GM06990 (cell line): ENCODE measurements at regions not wholly inside any gene's neighbourhood (a gene's known extent, or its start where the extent isn't known, plus 50 kb on each side); places are given as distances from the start of the nearest gene placed in this dataset.

ENCODE experiments used
- DNase-seq: peaks from one replicate; pipeline ENCODE4 v3.0.0-alpha.2; 2011; ENCODE audit not compliant: insufficient read length; ENCODE audit errors: extremely low read depth
- H3K27me3 ChIP-seq: replicated peaks from 2 replicates; pipeline ENCODE4 v1.6.0; 2011; ENCODE audit warnings: low read length; ENCODE audit not compliant: control insufficient read depth, insufficient read depth
- H3K36me3 ChIP-seq: 2 replicates; pipeline ENCODE4 v1.5.1; 2011; ENCODE audit warnings: low read length; ENCODE audit not compliant: control insufficient read depth, insufficient read depth
- H3K4me3 ChIP-seq: replicated peaks from 2 replicates; pipeline ENCODE4 v1.5.1; 2011; ENCODE audit warnings: low read depth, mild to moderate bottlenecking, control low read depth, low read length
- TF ChIP-seq, protein P1 (sequence below): IDR thresholded peaks from 2 replicates; pipeline ENCODE4 v1.5.1; 2011; ENCODE audit warnings: low read length, control low read depth, mild to moderate bottlenecking, inconsistent platforms; ENCODE audit not compliant: insufficient read depth, poor library complexity, severe bottlenecking

DNA sequence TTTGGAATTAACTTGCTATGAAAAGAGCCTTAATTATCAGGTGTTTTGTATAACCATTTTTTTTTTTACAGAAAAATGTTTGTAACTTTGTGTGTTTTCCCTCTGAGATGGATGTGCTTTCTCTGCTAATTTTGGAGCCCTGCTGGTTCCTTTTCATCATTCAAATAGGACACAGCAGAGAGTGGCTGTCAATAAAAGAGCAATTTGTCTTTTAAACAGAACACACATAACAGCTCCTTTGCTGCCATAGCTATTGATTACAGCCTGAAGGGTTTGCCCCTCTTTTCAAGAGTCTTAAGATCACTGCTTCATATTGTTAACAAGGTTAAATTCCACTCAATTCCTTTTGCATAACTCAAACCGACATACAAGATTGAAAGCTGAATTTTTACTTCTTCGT is 187.2 kb upstream of the MBL2 start:
- DNase-seq = no peak
- H3K27me3 ChIP-seq = no peaks in the 10 kb centered on the region
- H3K36me3 ChIP-seq = no peaks in the 10 kb centered on the region
- TF ChIP-seq, protein P1, sequence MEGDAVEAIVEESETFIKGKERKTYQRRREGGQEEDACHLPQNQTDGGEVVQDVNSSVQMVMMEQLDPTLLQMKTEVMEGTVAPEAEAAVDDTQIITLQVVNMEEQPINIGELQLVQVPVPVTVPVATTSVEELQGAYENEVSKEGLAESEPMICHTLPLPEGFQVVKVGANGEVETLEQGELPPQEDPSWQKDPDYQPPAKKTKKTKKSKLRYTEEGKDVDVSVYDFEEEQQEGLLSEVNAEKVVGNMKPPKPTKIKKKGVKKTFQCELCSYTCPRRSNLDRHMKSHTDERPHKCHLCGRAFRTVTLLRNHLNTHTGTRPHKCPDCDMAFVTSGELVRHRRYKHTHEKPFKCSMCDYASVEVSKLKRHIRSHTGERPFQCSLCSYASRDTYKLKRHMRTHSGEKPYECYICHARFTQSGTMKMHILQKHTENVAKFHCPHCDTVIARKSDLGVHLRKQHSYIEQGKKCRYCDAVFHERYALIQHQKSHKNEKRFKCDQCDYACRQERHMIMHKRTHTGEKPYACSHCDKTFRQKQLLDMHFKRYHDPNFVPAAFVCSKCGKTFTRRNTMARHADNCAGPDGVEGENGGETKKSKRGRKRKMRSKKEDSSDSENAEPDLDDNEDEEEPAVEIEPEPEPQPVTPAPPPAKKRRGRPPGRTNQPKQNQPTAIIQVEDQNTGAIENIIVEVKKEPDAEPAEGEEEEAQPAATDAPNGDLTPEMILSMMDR = no peak
- H3K4me3 ChIP-seq = no peak overlapping the region

DNA sequence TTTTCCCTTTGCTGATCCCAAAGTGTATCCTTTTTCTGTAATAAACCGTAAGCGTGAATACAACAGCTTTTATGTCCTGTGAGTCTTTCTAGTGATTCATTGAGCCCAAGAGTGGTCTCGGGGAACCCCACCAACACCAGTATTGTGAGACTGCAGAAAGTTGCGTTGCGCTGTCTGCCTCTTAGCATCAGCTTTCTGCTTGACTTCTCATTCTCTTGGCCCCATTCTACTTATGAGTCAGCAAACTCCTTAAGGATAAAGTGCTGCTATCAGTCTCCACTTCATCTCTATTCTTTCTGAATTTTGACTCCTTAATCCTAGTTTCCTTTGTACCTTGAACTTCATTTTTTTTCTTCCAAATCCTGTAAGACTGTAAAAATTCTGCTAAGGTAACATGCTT is 184.3 kb upstream of the MBL2 start:
- H3K4me3 ChIP-seq = no peak overlapping the region
- no peak for DNase-seq
- H3K27me3 ChIP-seq = no peaks in the 10 kb centered on the region
- no peaks in the 10 kb centered on the region for H3K36me3 ChIP-seq
- TF ChIP-seq, protein P1 = no peak

DNA sequence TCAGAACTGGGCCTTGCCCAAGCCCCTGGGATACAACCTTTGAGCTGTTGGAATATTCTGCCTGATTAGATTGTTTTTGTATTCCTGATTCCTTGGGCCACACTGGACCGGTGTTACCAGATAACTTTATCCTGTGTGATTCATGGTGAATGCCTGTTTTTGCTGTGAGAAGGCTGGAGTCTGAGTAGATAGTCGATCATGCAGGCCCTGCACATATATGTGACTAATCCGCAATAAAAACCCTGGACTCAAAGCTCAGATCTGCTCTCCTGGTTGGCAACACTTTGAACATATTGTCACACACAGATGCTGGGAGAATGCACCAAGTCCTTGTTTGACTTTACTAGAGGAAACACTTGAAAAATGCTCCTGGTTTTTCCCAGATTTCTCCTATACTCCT is 183.9 kb upstream of the MBL2 start:
- Histone ChIP-seq H3K4me3 (no peak overlapping the region), H3K36me3 (no peaks in the 10 kb centered on the region), H3K27me3 (no peaks in the 10 kb centered on the region)
- no peak for DNase-seq
- TF ChIP-seq, protein P1 = no peak

DNA sequence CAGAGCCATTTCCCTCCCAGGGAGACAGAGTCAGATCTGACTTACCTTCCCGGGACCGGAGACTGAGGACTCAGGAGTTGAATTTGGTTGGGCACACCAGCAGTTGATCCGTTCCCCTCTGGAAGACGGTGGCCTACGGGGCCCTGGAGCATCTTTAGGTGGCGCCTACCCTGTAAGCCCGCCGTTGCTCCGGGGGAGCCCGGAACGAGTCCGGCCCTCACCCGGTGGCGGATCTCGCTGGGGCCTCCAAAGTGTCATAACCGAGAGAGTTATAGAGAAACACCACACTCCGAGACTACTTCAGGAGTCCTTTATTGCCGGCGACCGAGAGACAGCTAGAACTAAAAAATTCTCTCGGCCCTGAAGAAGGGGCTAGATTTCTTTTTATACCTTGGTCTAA is 182.8 kb upstream of the MBL2 start:
- Histone ChIP-seq H3K27me3 (no peaks in the 10 kb centered on the region), H3K4me3 (no peak overlapping the region), H3K36me3 (no peaks in the 10 kb centered on the region)
- TF ChIP-seq, protein P1 = no peak
- DNase-seq = no peak

DNA sequence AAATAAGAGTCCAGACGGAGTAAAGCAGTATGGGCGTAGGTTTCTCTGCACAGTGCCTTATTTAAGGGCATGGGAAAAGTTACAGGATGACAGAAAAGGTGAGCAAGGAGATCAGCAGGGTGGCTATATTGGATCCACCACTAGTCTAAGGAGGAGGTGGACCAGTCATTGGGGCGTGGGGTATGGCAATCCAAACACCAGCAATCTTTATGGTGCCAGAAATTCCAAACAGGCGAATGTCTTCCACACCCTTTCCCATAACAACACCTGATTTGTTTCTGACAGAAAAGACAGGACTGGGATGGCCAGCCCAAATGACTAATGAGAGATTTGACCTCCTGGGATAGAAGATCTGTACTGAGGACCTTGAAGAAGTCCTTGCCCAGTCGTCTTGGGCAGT is 181.8 kb upstream of the MBL2 start:
- H3K4me3 ChIP-seq = no peak overlapping the region
- no peaks in the 10 kb centered on the region for H3K27me3 ChIP-seq
- no peak for DNase-seq
- TF ChIP-seq, protein P1 = no peak
- H3K36me3 ChIP-seq = no peaks in the 10 kb centered on the region

DNA sequence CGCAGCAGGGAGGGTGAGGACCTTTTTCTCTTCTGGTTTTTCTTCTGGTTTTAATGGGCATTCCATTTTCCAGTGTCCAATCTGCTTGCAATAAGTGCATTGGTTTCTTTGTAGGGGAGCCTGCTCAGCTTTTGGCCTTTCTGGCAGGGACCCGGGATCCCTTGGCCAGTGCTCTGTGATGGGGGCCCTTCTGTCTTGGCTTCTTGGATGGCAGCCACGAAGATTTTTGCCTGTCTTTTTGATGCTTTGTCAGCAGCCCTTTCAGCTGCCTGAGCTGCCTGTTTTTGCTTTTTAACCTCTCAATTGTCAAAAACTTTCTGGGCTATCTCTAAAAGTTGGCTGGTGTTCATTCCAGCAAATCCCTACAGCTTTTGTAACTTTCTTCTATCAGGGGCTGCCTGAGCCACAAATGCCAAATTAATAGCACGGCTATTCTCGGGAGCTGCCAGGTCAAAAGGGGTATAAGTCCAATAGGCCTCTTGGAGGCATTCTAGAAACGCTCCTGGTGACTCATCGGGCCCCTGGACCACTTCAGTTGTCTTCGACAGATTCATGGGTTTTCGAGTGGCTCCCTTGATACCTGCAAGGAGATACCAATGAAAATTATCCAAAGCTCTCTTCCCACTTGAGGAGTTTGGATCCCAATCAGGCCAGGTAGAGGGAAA is 179.9 kb upstream of the MBL2 start:
- Histone ChIP-seq H3K4me3 (no peak overlapping the region), H3K36me3 (no peaks in the 10 kb centered on the region), H3K27me3 (no peaks in the 10 kb centered on the region)
- TF ChIP-seq, protein P1 = no peak
- DNase-seq = no peak
